Mesendoderm (in vitro differentiated cells): ENCODE measurements at regions not wholly inside any gene's neighbourhood (a gene's known extent, or its start where the extent isn't known, plus 50 kb on each side); places are given as distances from the start of the nearest gene placed in this dataset.

Source experiments
- DNase-seq: peaks from one replicate; pipeline ENCODE4 v3.0.0; 2013
- H2AK5ac ChIP-seq: 2 replicates; pipeline ENCODE4 v1.6.1; 2013; ENCODE audit warnings: low read length, inconsistent platforms
- H2BK120ac ChIP-seq: 2 replicates; pipeline ENCODE4 v1.6.1; 2013; ENCODE audit warnings: low read depth, mild to moderate bottlenecking, low read length, moderate library complexity, mixed read lengths
- H2BK15ac ChIP-seq: replicated peaks from 2 replicates; pipeline ENCODE4 v1.6.1; 2013; ENCODE audit warnings: low read depth, mild to moderate bottlenecking, moderate library complexity
- H2BK5ac ChIP-seq: 2 replicates; pipeline ENCODE4 v1.6.1; 2013; ENCODE audit warnings: low read length, inconsistent platforms
- H3K18ac ChIP-seq: 2 replicates; pipeline ENCODE4 v1.6.1; 2013; ENCODE audit warnings: mild to moderate bottlenecking, low read length, mixed read lengths
- H3K23ac ChIP-seq: one replicate; pipeline ENCODE4 v1.6.1; 2013; ENCODE audit warnings: low read length
- H3K27ac ChIP-seq: 2 replicates; pipeline ENCODE4 v1.5.1; 2013; ENCODE audit warnings: low read depth, mild to moderate bottlenecking, inconsistent platforms, low read length, moderate library complexity
- H3K27me3 ChIP-seq: 2 replicates; pipeline ENCODE4 v1.6.1; 2013; ENCODE audit warnings: low read length, control low read depth, mild to moderate bottlenecking, inconsistent platforms; ENCODE audit not compliant: insufficient read depth, poor library complexity
- H3K36me3 ChIP-seq: 2 replicates; pipeline ENCODE4 v1.6.1; 2013; ENCODE audit warnings: low read length, inconsistent platforms; ENCODE audit not compliant: control insufficient read depth, insufficient read depth
- H3K4ac ChIP-seq: one replicate; pipeline ENCODE4 v1.6.1; 2013; ENCODE audit warnings: low read depth, mild to moderate bottlenecking, low read length, moderate library complexity
- H3K4me1 ChIP-seq: 2 replicates; pipeline ENCODE4 v1.6.1; 2013; ENCODE audit warnings: low read depth, low read length, inconsistent platforms; ENCODE audit not compliant: control insufficient read depth
- H3K4me2 ChIP-seq: 2 replicates; pipeline ENCODE4 v1.6.1; 2013; ENCODE audit warnings: low read length
- H3K4me3 ChIP-seq: 2 replicates; pipeline ENCODE4 v1.5.1; 2013; ENCODE audit warnings: mild to moderate bottlenecking, low read length
- H3K56ac ChIP-seq: one replicate; pipeline ENCODE4 v1.6.1; 2013; ENCODE audit warnings: low read length
- H3K79me1 ChIP-seq: 2 replicates; pipeline ENCODE4 v1.6.1; 2013; ENCODE audit warnings: low read length, inconsistent platforms
- H3K79me2 ChIP-seq: 2 replicates; pipeline ENCODE4 v1.6.1; 2013; ENCODE audit warnings: mild to moderate bottlenecking, low read length; ENCODE audit not compliant: control insufficient read depth, insufficient read depth
- H3K9ac ChIP-seq: 2 replicates; pipeline ENCODE4 v1.6.1; 2013; ENCODE audit warnings: low read length, inconsistent platforms
- H4K5ac ChIP-seq: one replicate; pipeline ENCODE4 v1.6.1; 2013; ENCODE audit warnings: low read length
- H4K8ac ChIP-seq: one replicate; pipeline ENCODE4 v1.6.1; 2013; ENCODE audit warnings: low read depth, mild to moderate bottlenecking, control low read depth, low read length, moderate library complexity
- WGBS: extraction: QIAGEN DNeasy Blood & Tissue Kit; methylation state at CpG from one replicate; pipeline ENCODE4 v1.1.7; 2013; ENCODE audit warnings: low lambda C conversion rate, missing lambda C conversion rate; ENCODE audit not compliant: insufficient coverage; ENCODE audit errors: extremely low coverage; 5-methylcytosine and 5-hydroxymethylcytosine counted together

DNA sequence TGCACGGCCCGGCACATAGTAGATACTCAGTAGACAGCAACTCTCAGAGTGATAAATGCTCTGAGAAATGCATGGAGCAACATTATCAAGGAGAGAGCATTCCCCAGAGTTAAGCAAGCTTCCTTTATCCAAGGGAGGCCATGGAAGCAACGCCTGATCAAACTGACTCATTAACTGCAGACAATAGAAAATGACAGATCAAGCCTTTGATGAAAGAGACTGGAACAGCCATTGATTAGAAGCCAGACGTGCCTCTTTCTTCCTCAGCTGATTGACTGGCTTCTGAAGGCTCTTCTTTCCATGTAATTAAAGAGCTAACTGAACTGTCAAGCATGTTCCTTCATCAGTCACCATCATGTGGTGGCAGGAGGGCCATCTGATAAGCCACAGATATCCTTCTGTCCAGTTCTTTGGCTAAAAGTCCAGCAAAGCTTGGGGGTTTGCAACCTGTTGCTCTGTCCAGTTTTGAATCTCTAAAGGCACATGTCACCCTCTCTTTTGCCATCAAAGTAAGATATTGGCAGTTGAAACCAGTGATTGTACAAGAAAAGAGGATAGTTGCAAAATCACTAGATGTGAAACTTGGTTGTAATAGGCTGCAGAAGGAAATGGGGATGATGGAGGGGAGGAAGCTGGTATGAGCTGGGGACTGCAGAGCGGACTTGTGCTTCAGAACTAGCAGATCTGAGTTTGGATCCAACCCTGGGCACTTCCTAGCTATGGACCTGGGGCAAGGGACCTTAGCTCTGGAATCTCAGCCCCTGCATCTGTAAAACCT lies 188.0 kb downstream of the HAPSTR1 start:
- H3K79me2 ChIP-seq, result no peaks in the 10 kb centered on the region
- H3K27me3 ChIP-seq, result no peaks in the 10 kb centered on the region
- no peak overlapping the region for H3K9ac ChIP-seq
- no peak overlapping the region for H3K18ac ChIP-seq
- no peaks in the 10 kb centered on the region for H3K4me1 ChIP-seq
- H2BK15ac ChIP-seq, result no peak overlapping the region
- no peak overlapping the region for H3K4me3 ChIP-seq
- no CpG with 5 or more reads among the region's 5 CpGs for WGBS
- H3K23ac ChIP-seq, result no peak overlapping the region
- H4K8ac ChIP-seq, result no peak overlapping the region
- no peak overlapping the region for H3K27ac ChIP-seq
- H3K56ac ChIP-seq, result no peak overlapping the region
- no peak overlapping the region for H2BK5ac ChIP-seq
- H3K4me2 ChIP-seq, result no peak overlapping the region
- DNase-seq, result no peak
- no peak overlapping the region for H3K4ac ChIP-seq
- no peaks in the 10 kb centered on the region for H3K36me3 ChIP-seq
- no peak overlapping the region for H4K5ac ChIP-seq
- H2BK120ac ChIP-seq, result no peak overlapping the region
- H3K79me1 ChIP-seq, result no peaks in the 10 kb centered on the region
- no peak overlapping the region for H2AK5ac ChIP-seq

GRCh38 chr16:9280069-9280466 lies 188.6 kb downstream of the HAPSTR1 start:
- H3K9ac ChIP-seq, result no peak overlapping the region
- no peak overlapping the region for H3K4me2 ChIP-seq
- H3K4ac ChIP-seq, result no peak overlapping the region
- H3K27ac ChIP-seq, result no peak overlapping the region
- H2BK15ac ChIP-seq, result no peak overlapping the region
- no peak overlapping the region for H3K23ac ChIP-seq
- H3K79me2 ChIP-seq, result no peaks in the 10 kb centered on the region
- H3K18ac ChIP-seq, result no peak overlapping the region
- no peaks in the 10 kb centered on the region for H3K79me1 ChIP-seq
- H3K56ac ChIP-seq, result no peak overlapping the region
- no peaks in the 10 kb centered on the region for H3K36me3 ChIP-seq
- H4K8ac ChIP-seq, result no peak overlapping the region
- no CpG with 5 or more reads among the region's 3 CpGs for WGBS
- no peak overlapping the region for H3K4me3 ChIP-seq
- H2BK120ac ChIP-seq, result no peak overlapping the region
- H2BK5ac ChIP-seq, result no peak overlapping the region
- H3K27me3 ChIP-seq, result no peaks in the 10 kb centered on the region
- H3K4me1 ChIP-seq, result no peaks in the 10 kb centered on the region
- H4K5ac ChIP-seq, result no peak overlapping the region
- H2AK5ac ChIP-seq, result no peak overlapping the region
- DNase-seq, result no peak

- no peak overlapping the region for H2AK5ac ChIP-seq
- no peak overlapping the region for H3K4ac ChIP-seq
- H3K4me1 ChIP-seq, result no peaks in the 10 kb centered on the region
- DNase-seq, result peak; percentile 57
- no peak overlapping the region for H3K9ac ChIP-seq
- no peak overlapping the region for H4K5ac ChIP-seq
- H3K18ac ChIP-seq, result no peak overlapping the region
- H3K79me2 ChIP-seq, result no peaks in the 10 kb centered on the region
- no peak overlapping the region for H2BK15ac ChIP-seq
- no peaks in the 10 kb centered on the region for H3K79me1 ChIP-seq
- no peak overlapping the region for H3K27ac ChIP-seq
- no peak overlapping the region for H4K8ac ChIP-seq
- H2BK5ac ChIP-seq, result no peak overlapping the region
- no peaks in the 10 kb centered on the region for H3K36me3 ChIP-seq
- no peak overlapping the region for H3K4me3 ChIP-seq
- H3K4me2 ChIP-seq, result no peak overlapping the region
- no peaks in the 10 kb centered on the region for H3K27me3 ChIP-seq
- no peak overlapping the region for H2BK120ac ChIP-seq
- no peak overlapping the region for H3K56ac ChIP-seq
- no peak overlapping the region for H3K23ac ChIP-seq
- no CpG with 5 or more reads among the region's 3 CpGs for WGBS
These were observed 195.5 kb downstream of the HAPSTR1 start for GRCh38 chr16:9286930-9287329.

GRCh38 chr16:9296271-9296590 lies 204.8 kb downstream of the HAPSTR1 start:
- no peaks in the 10 kb centered on the region for H3K79me2 ChIP-seq
- H4K8ac ChIP-seq, result no peak overlapping the region
- H3K36me3 ChIP-seq, result no peaks in the 10 kb centered on the region
- no peak overlapping the region for H2BK15ac ChIP-seq
- H3K23ac ChIP-seq, result no peak overlapping the region
- WGBS, result no CpG with 5 or more reads among the region's 2 CpGs
- H3K4me3 ChIP-seq, result no peak overlapping the region
- no peak overlapping the region for H2BK120ac ChIP-seq
- no peak overlapping the region for H3K18ac ChIP-seq
- H4K5ac ChIP-seq, result no peak overlapping the region
- no peak overlapping the region for H2AK5ac ChIP-seq
- no peak overlapping the region for H3K4me2 ChIP-seq
- no peak overlapping the region for H3K4ac ChIP-seq
- no peak overlapping the region for H3K56ac ChIP-seq
- H3K27me3 ChIP-seq, result peaks cover 2% of the 10 kb centered on the region
- no peak overlapping the region for H3K9ac ChIP-seq
- no peaks in the 10 kb centered on the region for H3K4me1 ChIP-seq
- H3K27ac ChIP-seq, result no peak overlapping the region
- DNase-seq, result no peak
- H2BK5ac ChIP-seq, result no peak overlapping the region
- H3K79me1 ChIP-seq, result no peaks in the 10 kb centered on the region

DNA sequence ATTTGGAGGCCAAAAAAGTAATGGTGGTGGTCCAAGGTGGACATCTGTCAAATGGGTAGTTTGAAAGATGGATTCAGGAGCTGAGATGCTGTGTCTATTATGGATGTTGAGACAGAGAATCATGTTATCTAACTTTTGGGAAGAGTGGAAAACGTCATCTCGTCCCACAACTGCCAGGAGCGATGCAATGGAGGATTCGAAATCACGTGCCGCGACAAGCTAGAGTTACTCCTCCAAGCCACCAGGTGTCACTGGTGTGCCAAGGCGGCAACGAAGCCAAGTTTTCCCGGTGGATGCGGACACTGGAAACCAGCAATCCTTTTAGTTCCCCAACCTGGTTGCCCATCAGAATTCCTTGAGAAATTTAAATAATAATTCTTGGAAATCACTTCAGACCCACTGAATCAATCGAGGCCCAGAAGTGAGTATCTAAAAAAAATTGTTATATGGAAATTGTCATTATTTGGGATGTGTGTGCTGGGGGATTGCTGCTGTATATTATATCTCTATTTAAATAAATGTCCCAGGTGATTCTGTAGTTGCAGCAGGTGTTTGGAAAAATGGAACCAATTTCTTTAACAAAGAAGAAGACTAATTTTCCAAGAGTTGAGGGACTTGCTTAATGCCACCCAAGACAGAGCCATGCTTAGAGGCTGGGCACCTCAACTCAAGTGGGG lies 206.1 kb downstream of the HAPSTR1 start:
- H3K23ac ChIP-seq, result no peak overlapping the region
- no peak overlapping the region for H3K9ac ChIP-seq
- no peak overlapping the region for H3K4ac ChIP-seq
- no peak overlapping the region for H2BK5ac ChIP-seq
- H3K36me3 ChIP-seq, result no peaks in the 10 kb centered on the region
- no peak overlapping the region for H3K4me2 ChIP-seq
- no CpG with 5 or more reads among the region's 12 CpGs for WGBS
- peak; percentile 70 for DNase-seq
- H3K4me1 ChIP-seq, result no peaks in the 10 kb centered on the region
- H3K27ac ChIP-seq, result no peak overlapping the region
- H3K4me3 ChIP-seq, result no peak overlapping the region
- H4K5ac ChIP-seq, result no peak overlapping the region
- no peak overlapping the region for H3K18ac ChIP-seq
- H3K79me1 ChIP-seq, result no peaks in the 10 kb centered on the region
- no peak overlapping the region for H3K56ac ChIP-seq
- no peak overlapping the region for H2BK120ac ChIP-seq
- H2AK5ac ChIP-seq, result no peak overlapping the region
- no peak overlapping the region for H2BK15ac ChIP-seq
- peaks cover 2% of the 10 kb centered on the region for H3K27me3 ChIP-seq
- H4K8ac ChIP-seq, result no peak overlapping the region
- no peaks in the 10 kb centered on the region for H3K79me2 ChIP-seq
